Loucy (cell line): ENCODE measurements at regions not wholly inside any gene's neighbourhood (a gene's known extent, or its start where the extent isn't known, plus 50 kb on each side); places are given as distances from the start of the nearest gene placed in this dataset.

ENCODE experiments used
- EZH2phosphoT487 ChIP-seq: fragments of 200-600 bp; IDR thresholded peaks from 2 replicates; pipeline ENCODE4 v1.6.1; 2018; ENCODE audit warnings: antibody characterized with exemption, mild to moderate bottlenecking, moderate library complexity, borderline replicate concordance
- TF ChIP-seq, protein P1 (sequence below): fragments of 200-600 bp; sonication (generic); conservative IDR thresholded peaks from 2 replicates; pipeline ENCODE4 v1.5.1; 2014; ENCODE audit warnings: mild to moderate bottlenecking, antibody characterized with exemption, low read length

- TF ChIP-seq, protein P1, sequence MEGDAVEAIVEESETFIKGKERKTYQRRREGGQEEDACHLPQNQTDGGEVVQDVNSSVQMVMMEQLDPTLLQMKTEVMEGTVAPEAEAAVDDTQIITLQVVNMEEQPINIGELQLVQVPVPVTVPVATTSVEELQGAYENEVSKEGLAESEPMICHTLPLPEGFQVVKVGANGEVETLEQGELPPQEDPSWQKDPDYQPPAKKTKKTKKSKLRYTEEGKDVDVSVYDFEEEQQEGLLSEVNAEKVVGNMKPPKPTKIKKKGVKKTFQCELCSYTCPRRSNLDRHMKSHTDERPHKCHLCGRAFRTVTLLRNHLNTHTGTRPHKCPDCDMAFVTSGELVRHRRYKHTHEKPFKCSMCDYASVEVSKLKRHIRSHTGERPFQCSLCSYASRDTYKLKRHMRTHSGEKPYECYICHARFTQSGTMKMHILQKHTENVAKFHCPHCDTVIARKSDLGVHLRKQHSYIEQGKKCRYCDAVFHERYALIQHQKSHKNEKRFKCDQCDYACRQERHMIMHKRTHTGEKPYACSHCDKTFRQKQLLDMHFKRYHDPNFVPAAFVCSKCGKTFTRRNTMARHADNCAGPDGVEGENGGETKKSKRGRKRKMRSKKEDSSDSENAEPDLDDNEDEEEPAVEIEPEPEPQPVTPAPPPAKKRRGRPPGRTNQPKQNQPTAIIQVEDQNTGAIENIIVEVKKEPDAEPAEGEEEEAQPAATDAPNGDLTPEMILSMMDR: no peak
- no peak for TF ChIP-seq EZH2phosphoT487
Measured at GRCh38 chr4:71260544-71260943, 78.3 kb upstream of the SLC4A4 start.
